SK-N-SH treated with all-trans-retinoic acid at 6 μM for 48 hours (cell line): ENCODE measurements at regions not wholly inside any gene's neighbourhood (a gene's known extent, or its start where the extent isn't known, plus 50 kb on each side); places are given as distances from the start of the nearest gene placed in this dataset.

Experiments
- ATAC-seq: fragments of 200-7000 bp; cut with Tn5 transposase; 3 replicates; pipeline ENCODE4 v1.9.1; 2020; ENCODE audit warnings: mild to moderate bottlenecking, moderate library complexity
- ARNTL ChIP-seq: fragments of 450-650 bp; formaldehyde crosslinking; IDR thresholded peaks from 2 replicates; pipeline ENCODE4 v1.5.0; 2020; ENCODE audit warnings: low read depth, mild to moderate bottlenecking, moderate library complexity, borderline replicate concordance
- BACH2 ChIP-seq: fragments of 250-450 bp; sonication (Bioruptor Pico); IDR thresholded peaks from 2 replicates; pipeline ENCODE4 v1.9.0; 2021; ENCODE audit warnings: mild to moderate bottlenecking, borderline replicate concordance
- CREB5 ChIP-seq: fragments of 250-450 bp; sonication (Bioruptor Pico); IDR thresholded peaks from 2 replicates; pipeline ENCODE4 v1.5.1; 2020; ENCODE audit warnings: low read depth, mild to moderate bottlenecking, moderate library complexity
- CSDC2 ChIP-seq: fragments of 250-450 bp; sonication (Bioruptor Pico); IDR thresholded peaks from 2 replicates; pipeline ENCODE4 v1.5.0; 2020; ENCODE audit warnings: mild to moderate bottlenecking, moderate library complexity
- CSRNP3 ChIP-seq: fragments of 250-450 bp; sonication (Bioruptor Pico); IDR thresholded peaks from 2 replicates; pipeline ENCODE4 v1.5.1; 2021; ENCODE audit warnings: mild to moderate bottlenecking, moderate library complexity
- ESRRG ChIP-seq: fragments of 250-450 bp; sonication (Bioruptor Pico); IDR thresholded peaks from 2 replicates; pipeline ENCODE4 v1.6.1; 2021; ENCODE audit warnings: mild to moderate bottlenecking
- GLIS3 ChIP-seq: fragments of 250-450 bp; sonication (Bioruptor Pico); IDR thresholded peaks from 2 replicates; pipeline ENCODE4 v1.5.0; 2020; ENCODE audit warnings: mild to moderate bottlenecking, moderate library complexity
- ISL1 ChIP-seq: fragments of 250-450 bp; sonication (Bioruptor Pico); IDR thresholded peaks from 2 replicates; pipeline ENCODE4 v2.1.2; 2022; ENCODE audit warnings: mild to moderate bottlenecking, moderate library complexity
- OSR1 ChIP-seq: fragments of 250-450 bp; sonication (Bioruptor Pico); IDR thresholded peaks from 2 replicates; pipeline ENCODE4 v1.8.0; 2022; ENCODE audit warnings: moderate library complexity, mild to moderate bottlenecking, inconsistent platforms
- RARB ChIP-seq: fragments of 250-450 bp; sonication (Bioruptor Pico); IDR thresholded peaks from 2 replicates; pipeline ENCODE4 v1.8.0; 2021; ENCODE audit warnings: mild to moderate bottlenecking, moderate library complexity
- SNAI2 ChIP-seq: fragments of 250-450 bp; sonication (Bioruptor Pico); IDR thresholded peaks from 2 replicates; pipeline ENCODE4 v1.5.0; 2020; ENCODE audit warnings: mild to moderate bottlenecking, moderate library complexity
- TCF4 ChIP-seq: fragments of 250-450 bp; sonication (Bioruptor Pico); IDR thresholded peaks from 2 replicates; pipeline ENCODE4 v1.8.0; 2021; ENCODE audit warnings: mild to moderate bottlenecking, moderate library complexity, borderline replicate concordance
- TOX ChIP-seq: fragments of 250-450 bp; sonication (Bioruptor Pico); IDR thresholded peaks from 2 replicates; pipeline ENCODE4 v1.8.0; 2021; ENCODE audit warnings: mild to moderate bottlenecking, moderate library complexity, borderline replicate concordance
- ZC3H10 ChIP-seq: fragments of 250-450 bp; sonication (Bioruptor Pico); IDR thresholded peaks from 2 replicates; pipeline ENCODE4 v1.5.1; 2021; ENCODE audit warnings: mild to moderate bottlenecking, moderate library complexity
- ZFP3 ChIP-seq: fragments of 250-450 bp; sonication (Bioruptor Pico); IDR thresholded peaks from 2 replicates; pipeline ENCODE4 v1.5.0; 2020; ENCODE audit warnings: mild to moderate bottlenecking, moderate library complexity
- ZNF565 ChIP-seq: fragments of 450-650 bp; formaldehyde crosslinking; conservative IDR thresholded peaks from 2 replicates; pipeline ENCODE4 v1.5.0; 2020; ENCODE audit warnings: low read depth, mild to moderate bottlenecking, moderate library complexity
- ZNF70 ChIP-seq: fragments of 450-650 bp; formaldehyde crosslinking; IDR thresholded peaks from 2 replicates; pipeline ENCODE4 v1.5.0; 2020; ENCODE audit warnings: mild to moderate bottlenecking, moderate library complexity
- ZNF8 ChIP-seq: fragments of 450-650 bp; formaldehyde crosslinking; IDR thresholded peaks from 2 replicates; pipeline ENCODE4 v1.5.0; 2020; ENCODE audit warnings: mild to moderate bottlenecking, moderate library complexity
- TF ChIP-seq, protein P1 (sequence below): fragments of 250-450 bp; sonication (Bioruptor Pico); IDR thresholded peaks from 2 replicates; pipeline ENCODE4 v1.8.0; 2021; ENCODE audit warnings: low read depth, mild to moderate bottlenecking, moderate library complexity, borderline replicate concordance
- TF ChIP-seq, protein P2 (sequence below): fragments of 250-450 bp; sonication (Bioruptor Pico); IDR thresholded peaks from 2 replicates; pipeline ENCODE4 v1.5.0; 2020; ENCODE audit warnings: mild to moderate bottlenecking, moderate library complexity

DNA sequence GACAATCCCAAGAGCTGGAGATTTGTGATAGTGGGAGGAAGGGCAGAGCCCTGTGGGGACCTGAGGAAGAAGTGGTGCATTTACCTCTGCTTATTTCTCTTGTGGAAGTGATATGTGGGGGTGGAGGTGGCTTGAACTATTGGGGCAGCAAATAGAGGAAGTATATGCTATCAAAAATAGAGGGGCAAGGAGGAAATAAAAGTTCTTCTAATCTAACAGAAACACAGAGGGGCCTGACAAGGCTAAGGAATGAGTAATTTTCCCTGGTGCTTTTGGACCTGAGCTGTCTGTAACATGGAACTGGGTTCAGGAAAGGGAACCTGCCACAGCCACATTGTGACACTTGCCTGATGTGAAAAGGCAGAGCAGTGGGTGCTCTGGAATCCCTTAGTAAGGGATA, 378.6 kb upstream of the KLF4 start:
- ATAC-seq: no peak

GRCh38 chr9:107867738-107868137, 378.2 kb upstream of the KLF4 start:
- TF ChIP-seq TCF4 (CRISPR knock-in tag) (no peak), BACH2 (CRISPR knock-in tag) (no peak), ESRRG (CRISPR knock-in tag) (no peak), CSRNP3 (no peak), ARNTL (no peak), ZFP3 (CRISPR knock-in tag) (no peak), TOX (no peak)
- no peak for ATAC-seq

More for the DNA sequence above, 378.6 kb upstream of the KLF4 start:
- TF ChIP-seq ARNTL: no peak

- TF ChIP-seq CREB5 (no peak), CSDC2 (CRISPR knock-in tag) (no peak), ARNTL (no peak)
- TF ChIP-seq, protein P1, sequence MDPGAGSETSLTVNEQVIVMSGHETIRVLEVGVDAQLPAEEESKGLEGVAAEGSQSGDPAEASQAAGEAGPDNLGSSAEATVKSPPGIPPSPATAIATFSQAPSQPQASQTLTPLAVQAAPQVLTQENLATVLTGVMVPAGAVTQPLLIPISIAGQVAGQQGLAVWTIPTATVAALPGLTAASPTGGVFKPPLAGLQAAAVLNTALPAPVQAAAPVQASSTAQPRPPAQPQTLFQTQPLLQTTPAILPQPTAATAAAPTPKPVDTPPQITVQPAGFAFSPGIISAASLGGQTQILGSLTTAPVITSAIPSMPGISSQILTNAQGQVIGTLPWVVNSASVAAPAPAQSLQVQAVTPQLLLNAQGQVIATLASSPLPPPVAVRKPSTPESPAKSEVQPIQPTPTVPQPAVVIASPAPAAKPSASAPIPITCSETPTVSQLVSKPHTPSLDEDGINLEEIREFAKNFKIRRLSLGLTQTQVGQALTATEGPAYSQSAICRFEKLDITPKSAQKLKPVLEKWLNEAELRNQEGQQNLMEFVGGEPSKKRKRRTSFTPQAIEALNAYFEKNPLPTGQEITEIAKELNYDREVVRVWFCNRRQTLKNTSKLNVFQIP (CRISPR knock-in tag): no peak
- TF ChIP-seq, protein P2, sequence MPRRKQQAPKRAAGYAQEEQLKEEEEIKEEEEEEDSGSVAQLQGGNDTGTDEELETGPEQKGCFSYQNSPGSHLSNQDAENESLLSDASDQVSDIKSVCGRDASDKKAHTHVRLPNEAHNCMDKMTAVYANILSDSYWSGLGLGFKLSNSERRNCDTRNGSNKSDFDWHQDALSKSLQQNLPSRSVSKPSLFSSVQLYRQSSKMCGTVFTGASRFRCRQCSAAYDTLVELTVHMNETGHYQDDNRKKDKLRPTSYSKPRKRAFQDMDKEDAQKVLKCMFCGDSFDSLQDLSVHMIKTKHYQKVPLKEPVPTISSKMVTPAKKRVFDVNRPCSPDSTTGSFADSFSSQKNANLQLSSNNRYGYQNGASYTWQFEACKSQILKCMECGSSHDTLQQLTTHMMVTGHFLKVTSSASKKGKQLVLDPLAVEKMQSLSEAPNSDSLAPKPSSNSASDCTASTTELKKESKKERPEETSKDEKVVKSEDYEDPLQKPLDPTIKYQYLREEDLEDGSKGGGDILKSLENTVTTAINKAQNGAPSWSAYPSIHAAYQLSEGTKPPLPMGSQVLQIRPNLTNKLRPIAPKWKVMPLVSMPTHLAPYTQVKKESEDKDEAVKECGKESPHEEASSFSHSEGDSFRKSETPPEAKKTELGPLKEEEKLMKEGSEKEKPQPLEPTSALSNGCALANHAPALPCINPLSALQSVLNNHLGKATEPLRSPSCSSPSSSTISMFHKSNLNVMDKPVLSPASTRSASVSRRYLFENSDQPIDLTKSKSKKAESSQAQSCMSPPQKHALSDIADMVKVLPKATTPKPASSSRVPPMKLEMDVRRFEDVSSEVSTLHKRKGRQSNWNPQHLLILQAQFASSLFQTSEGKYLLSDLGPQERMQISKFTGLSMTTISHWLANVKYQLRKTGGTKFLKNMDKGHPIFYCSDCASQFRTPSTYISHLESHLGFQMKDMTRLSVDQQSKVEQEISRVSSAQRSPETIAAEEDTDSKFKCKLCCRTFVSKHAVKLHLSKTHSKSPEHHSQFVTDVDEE (CRISPR knock-in tag): no peak
- no peak for ATAC-seq
Measured at GRCh38 chr9:107866711-107867311, 377.2 kb upstream of the KLF4 start.

- TF ChIP-seq OSR1 (CRISPR knock-in tag) (no peak), ISL1 (no peak), ESRRG (CRISPR knock-in tag) (no peak), RARB (CRISPR knock-in tag) (no peak), GLIS3 (CRISPR knock-in tag) (no peak), TOX (no peak), ZC3H10 (CRISPR knock-in tag) (no peak), CSRNP3 (no peak), CREB5 (no peak), ZNF8 (no peak), BACH2 (CRISPR knock-in tag) (no peak), ARNTL (no peak), ZFP3 (CRISPR knock-in tag) (no peak), ZNF565 (CRISPR knock-in tag) (no peak), SNAI2 (no peak), ZNF70 (CRISPR knock-in tag) (no peak)
- ATAC-seq: no peak
Measured at GRCh38 chr9:107863396-107863795, 373.8 kb upstream of the KLF4 start.
